ENCODE measurements at regions not wholly inside any gene's neighbourhood (a gene's known extent, or its start where the extent isn't known, plus 50 kb on each side); places are given as distances from the start of the nearest gene placed in this dataset.

- Histone ChIP-seq H3K27me3 (no peaks in the 10 kb centered on the region), H3K9me3 (peaks cover 0 to 9% of the 10 kb centered on the region in 2 donors), H3K27ac (no peak overlapping the region), H3K4me3 (no peak overlapping the region), H3K36me3 (no peaks in the 10 kb centered on the region), H3K4me1 (peaks cover 0 to 6% of the 10 kb centered on the region in 2 donors)
- no peak for DNase-seq (ENCODE audit: low spot score)
- TF ChIP-seq, protein P1, sequence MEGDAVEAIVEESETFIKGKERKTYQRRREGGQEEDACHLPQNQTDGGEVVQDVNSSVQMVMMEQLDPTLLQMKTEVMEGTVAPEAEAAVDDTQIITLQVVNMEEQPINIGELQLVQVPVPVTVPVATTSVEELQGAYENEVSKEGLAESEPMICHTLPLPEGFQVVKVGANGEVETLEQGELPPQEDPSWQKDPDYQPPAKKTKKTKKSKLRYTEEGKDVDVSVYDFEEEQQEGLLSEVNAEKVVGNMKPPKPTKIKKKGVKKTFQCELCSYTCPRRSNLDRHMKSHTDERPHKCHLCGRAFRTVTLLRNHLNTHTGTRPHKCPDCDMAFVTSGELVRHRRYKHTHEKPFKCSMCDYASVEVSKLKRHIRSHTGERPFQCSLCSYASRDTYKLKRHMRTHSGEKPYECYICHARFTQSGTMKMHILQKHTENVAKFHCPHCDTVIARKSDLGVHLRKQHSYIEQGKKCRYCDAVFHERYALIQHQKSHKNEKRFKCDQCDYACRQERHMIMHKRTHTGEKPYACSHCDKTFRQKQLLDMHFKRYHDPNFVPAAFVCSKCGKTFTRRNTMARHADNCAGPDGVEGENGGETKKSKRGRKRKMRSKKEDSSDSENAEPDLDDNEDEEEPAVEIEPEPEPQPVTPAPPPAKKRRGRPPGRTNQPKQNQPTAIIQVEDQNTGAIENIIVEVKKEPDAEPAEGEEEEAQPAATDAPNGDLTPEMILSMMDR (IDR thresholded peaks at IDR 0.05), result peak in 1 of 2 donors; percentile 5
Observed at GRCh38 chr9:16192403-16193017, 639.7 kb downstream of the CCDC171 start.

GRCh38 chr9:16193066-16193465 is 640.2 kb downstream of the CCDC171 start:
- TF ChIP-seq, protein P1 (IDR thresholded peaks at IDR 0.05), result no peak
- Histone ChIP-seq H3K4me3 (no peak overlapping the region), H3K27ac (no peak overlapping the region), H3K4me1 (peaks cover 0 to 6% of the 10 kb centered on the region in 2 donors), H3K36me3 (no peaks in the 10 kb centered on the region), H3K27me3 (no peaks in the 10 kb centered on the region), H3K9me3 (peaks cover 0 to 9% of the 10 kb centered on the region in 2 donors)
- no peak for DNase-seq (ENCODE audit: low spot score)

GRCh38 chr9:16196206-16196605 is 643.4 kb downstream of the CCDC171 start:
- no peak for DNase-seq (ENCODE audit: low spot score)
- H3K36me3 ChIP-seq, result no peaks in the 10 kb centered on the region
- H3K9me3 ChIP-seq, result no peaks in the 10 kb centered on the region
- TF ChIP-seq, protein P1 (IDR thresholded peaks at IDR 0.05), result no peak
- no peak overlapping the region for H3K4me3 ChIP-seq
- H3K27ac ChIP-seq, result no peak overlapping the region
- no peaks in the 10 kb centered on the region for H3K27me3 ChIP-seq
- peaks cover 0 to 6% of the 10 kb centered on the region in 2 donors for H3K4me1 ChIP-seq

- no peaks in the 10 kb centered on the region for H3K36me3 ChIP-seq
- H3K4me3 ChIP-seq, result no peak overlapping the region
- no peaks in the 10 kb centered on the region for H3K27me3 ChIP-seq
- DNase-seq (ENCODE audit: low spot score), result no peak
- no peak overlapping the region for H3K27ac ChIP-seq
- TF ChIP-seq, protein P1 (IDR thresholded peaks at IDR 0.05), result no peak
- no peaks in the 10 kb centered on the region for H3K9me3 ChIP-seq
- H3K4me1 ChIP-seq, result no peaks in the 10 kb centered on the region
Observed at GRCh38 chr9:16197578-16198370, 644.9 kb downstream of the CCDC171 start.

- no peak for DNase-seq (ENCODE audit: low spot score)
- H3K36me3 ChIP-seq, result no peaks in the 10 kb centered on the region
- H3K9me3 ChIP-seq, result no peaks in the 10 kb centered on the region
- H3K4me1 ChIP-seq, result no peaks in the 10 kb centered on the region
- TF ChIP-seq, protein P1 (IDR thresholded peaks at IDR 0.05), result no peak
- H3K4me3 ChIP-seq, result no peak overlapping the region
- no peaks in the 10 kb centered on the region for H3K27me3 ChIP-seq
- no peak overlapping the region for H3K27ac ChIP-seq
Observed at GRCh38 chr9:16198996-16199395, 646.2 kb downstream of the CCDC171 start.

Measured in right atrium auricular region (tissue), 2 donors.